GM10266 (cell line): ENCODE measurements at regions not wholly inside any gene's neighbourhood (a gene's known extent, or its start where the extent isn't known, plus 50 kb on each side); places are given as distances from the start of the nearest gene placed in this dataset.

ENCODE experiments used
- DNase-seq: peaks from one replicate; pipeline ENCODE4 v3.0.0; 2012; ENCODE audit errors: extremely low spot score
- TF ChIP-seq, protein P1 (sequence below): IDR thresholded peaks from 2 replicates; pipeline ENCODE4 v1.5.1; 2012; ENCODE audit warnings: mild to moderate bottlenecking, low read depth; ENCODE audit not compliant: control insufficient read depth, insufficient read depth; ENCODE audit errors: missing control alignments

- TF ChIP-seq, protein P1, sequence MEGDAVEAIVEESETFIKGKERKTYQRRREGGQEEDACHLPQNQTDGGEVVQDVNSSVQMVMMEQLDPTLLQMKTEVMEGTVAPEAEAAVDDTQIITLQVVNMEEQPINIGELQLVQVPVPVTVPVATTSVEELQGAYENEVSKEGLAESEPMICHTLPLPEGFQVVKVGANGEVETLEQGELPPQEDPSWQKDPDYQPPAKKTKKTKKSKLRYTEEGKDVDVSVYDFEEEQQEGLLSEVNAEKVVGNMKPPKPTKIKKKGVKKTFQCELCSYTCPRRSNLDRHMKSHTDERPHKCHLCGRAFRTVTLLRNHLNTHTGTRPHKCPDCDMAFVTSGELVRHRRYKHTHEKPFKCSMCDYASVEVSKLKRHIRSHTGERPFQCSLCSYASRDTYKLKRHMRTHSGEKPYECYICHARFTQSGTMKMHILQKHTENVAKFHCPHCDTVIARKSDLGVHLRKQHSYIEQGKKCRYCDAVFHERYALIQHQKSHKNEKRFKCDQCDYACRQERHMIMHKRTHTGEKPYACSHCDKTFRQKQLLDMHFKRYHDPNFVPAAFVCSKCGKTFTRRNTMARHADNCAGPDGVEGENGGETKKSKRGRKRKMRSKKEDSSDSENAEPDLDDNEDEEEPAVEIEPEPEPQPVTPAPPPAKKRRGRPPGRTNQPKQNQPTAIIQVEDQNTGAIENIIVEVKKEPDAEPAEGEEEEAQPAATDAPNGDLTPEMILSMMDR: no peak
- DNase-seq: no peak
Measured at GRCh38 chr3:99376926-99377325, 261.5 kb upstream of the COL8A1 start.

GRCh38 chr3:99373846-99374210, 264.6 kb upstream of the COL8A1 start:
- TF ChIP-seq, protein P1: no peak
- no peak for DNase-seq

DNA sequence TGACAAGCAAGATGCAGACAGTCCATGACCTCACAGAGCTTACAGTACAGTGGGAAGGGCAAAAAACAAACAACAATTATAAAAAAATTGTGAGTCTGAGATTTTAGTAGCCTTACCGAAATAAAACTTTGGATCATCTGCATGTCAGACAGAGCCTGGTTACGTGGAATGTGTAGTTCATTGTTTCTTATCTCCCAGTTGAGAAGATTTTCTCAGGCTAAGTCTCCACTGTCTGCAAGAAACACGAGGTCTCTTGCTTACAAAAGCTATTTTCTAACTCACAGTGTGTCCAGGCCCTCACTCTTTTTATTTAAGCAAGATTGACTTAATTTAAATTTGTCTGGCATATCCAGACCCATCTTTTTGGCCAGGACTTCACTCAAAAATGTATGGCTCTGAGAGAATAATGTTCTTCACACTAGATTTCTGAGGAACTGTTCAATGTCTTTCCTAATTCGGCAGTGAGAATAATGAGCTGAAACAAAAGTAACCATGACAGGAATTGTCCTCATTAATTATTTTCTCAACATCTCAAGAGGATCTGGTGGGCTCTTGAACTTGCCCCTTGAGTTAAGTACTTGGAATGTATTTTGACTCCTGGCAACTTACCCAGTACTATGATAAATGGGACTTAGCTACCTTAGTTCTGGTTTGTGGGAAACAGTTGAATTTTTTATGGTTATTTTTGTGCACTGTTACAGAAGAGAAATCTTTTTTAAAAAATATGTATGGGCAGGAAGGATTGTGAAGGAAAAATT, 265.1 kb upstream of the COL8A1 start:
- TF ChIP-seq, protein P1: no peak
- no peak for DNase-seq

- DNase-seq: no peak
- TF ChIP-seq, protein P1: no peak
Measured at GRCh38 chr3:99366663-99367429, 271.5 kb upstream of the COL8A1 start.

GRCh38 chr3:99365979-99366378, 272.4 kb upstream of the COL8A1 start:
- TF ChIP-seq, protein P1: no peak
- DNase-seq: no peak

GRCh38 chr3:99365396-99365795, 273.0 kb upstream of the COL8A1 start:
- TF ChIP-seq, protein P1: no peak
- DNase-seq: no peak

DNA sequence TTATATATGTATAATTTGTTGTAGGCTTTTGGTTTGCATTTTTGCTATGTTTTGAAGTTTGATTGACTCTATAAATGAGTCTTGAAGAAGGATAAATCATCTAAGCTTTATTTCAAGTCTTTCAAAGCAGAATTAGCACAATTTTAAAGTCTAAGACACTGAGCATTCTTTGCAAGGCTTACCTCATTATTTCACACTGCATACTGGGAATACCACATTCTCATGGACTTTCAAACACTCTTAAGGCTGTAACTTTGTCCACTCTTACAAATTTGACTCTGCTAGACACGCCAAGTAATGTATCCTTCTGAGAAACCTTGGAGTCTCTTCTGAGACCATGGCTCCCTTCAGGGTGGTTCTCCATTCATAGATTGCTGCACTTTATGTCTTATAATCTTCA, 281.3 kb upstream of the COL8A1 start:
- no peak for DNase-seq
- TF ChIP-seq, protein P1: no peak
